A673 (cell line): ENCODE measurements at regions not wholly inside any gene's neighbourhood (a gene's known extent, or its start where the extent isn't known, plus 50 kb on each side); places are given as distances from the start of the nearest gene placed in this dataset.

ENCODE experiments used
- BruUV-seq: library from RNA; stranded (reverse); fragments of 400-500 nt; replicated peaks from 2 replicates; lab custom pipeline; 2021; lab: Mats Ljungman, UMichigan
- CTCF ChIA-PET: fragments of 300-600 bp; sonication (Branson Sonifier 250); formaldehyde crosslinking; loops from one replicate; lab custom pipeline; 2022; ENCODE audit warnings: antibody characterized with exemption; lab: Charles Lee
- POLR2A ChIA-PET: fragments of 300-600 bp; sonication (Branson Sonifier 250); formaldehyde crosslinking; loops from one replicate; lab custom pipeline; 2022; ENCODE audit warnings: antibody characterized with exemption; ENCODE audit not compliant: low non-redundant PET; lab: Charles Lee
- DNase-seq: peaks from one replicate; pipeline ENCODE4 v3.0.0-alpha.2; 2015; ENCODE audit warnings: low spot score
- H3K27ac ChIP-seq: fragments of 200-600 bp; sonication (generic); 2 replicates; pipeline ENCODE4 v1.5.1; 2016; ENCODE audit warnings: mixed run types, low read depth, mild to moderate bottlenecking, mixed read lengths, antibody characterized with exemption, low read length; ENCODE audit not compliant: poor library complexity, severe bottlenecking
- H3K27me3 ChIP-seq: fragments of 200-600 bp; sonication (generic); replicated peaks from 2 replicates; pipeline ENCODE4 v1.6.1; 2017; ENCODE audit warnings: mixed run types, low read depth, mild to moderate bottlenecking, mixed read lengths, antibody characterized with exemption, low read length; ENCODE audit not compliant: insufficient read depth, poor library complexity
- H3K36me3 ChIP-seq: fragments of 200-600 bp; sonication (generic); 2 replicates; pipeline ENCODE4 v1.6.1; 2016; ENCODE audit warnings: mixed run types, mild to moderate bottlenecking, mixed read lengths, antibody characterized with exemption, low read length; ENCODE audit not compliant: insufficient read depth, poor library complexity, severe bottlenecking
- H3K4me1 ChIP-seq: fragments of 200-600 bp; sonication (generic); 2 replicates; pipeline ENCODE4 v1.6.1; 2017; ENCODE audit warnings: mixed run types, mild to moderate bottlenecking, mixed read lengths, antibody characterized with exemption, low read length; ENCODE audit not compliant: insufficient read depth, poor library complexity, severe bottlenecking
- H3K4me3 ChIP-seq: fragments of 200-600 bp; sonication (generic); 2 replicates; pipeline ENCODE4 v1.5.1; 2016; ENCODE audit warnings: low read depth, mixed run types, mild to moderate bottlenecking, mixed read lengths, low read length; ENCODE audit not compliant: poor library complexity, severe bottlenecking
- H3K9me3 ChIP-seq: fragments of 200-600 bp; sonication (generic); 2 replicates; pipeline ENCODE4 v1.6.1; 2016; ENCODE audit warnings: mixed run types, low read depth, mild to moderate bottlenecking, mixed read lengths, antibody characterized with exemption, low read length; ENCODE audit not compliant: poor library complexity, severe bottlenecking
- CTCF ChIP-seq: fragments of 300-800, 200-600 bp; sonication (generic); conservative IDR thresholded peaks from 2 replicates; pipeline ENCODE4 v1.5.1; 2017; ENCODE audit warnings: low read depth, mild to moderate bottlenecking, antibody characterized with exemption, low read length, moderate library complexity, mixed read lengths
- EZH2 ChIP-seq: fragments of 200-600 bp; sonication (generic); IDR thresholded peaks from 2 replicates; pipeline ENCODE4 v1.6.1; 2017; ENCODE audit warnings: borderline replicate concordance, low read depth, mild to moderate bottlenecking, mixed read lengths, antibody characterized with exemption, low read length; ENCODE audit not compliant: poor library complexity, severe bottlenecking
- intact Hi-C: fragments of 100-400 bp; cut with micrococcal nuclease; formaldehyde crosslinking; loops from one replicate; pipeline ENCODE4 v1.10.0; 2022; ENCODE audit not compliant: unreplicated experiment

- Histone ChIP-seq H3K4me3 (no peak overlapping the region), H3K36me3 (no peaks in the 10 kb centered on the region), H3K27me3 (no peaks in the 10 kb centered on the region), H3K27ac (no peak overlapping the region), H3K9me3 (no peaks in the 10 kb centered on the region), H3K4me1 (no peaks in the 10 kb centered on the region)
- intact Hi-C loops: no loop called here
- ChIA-PET CTCF (no interaction called here), POLR2A (no interaction called here)
- no TSS peak for BruUV-seq
- no peak for DNase-seq
- no peak for TF ChIP-seq EZH2
- no peak for TF ChIP-seq CTCF
Measured at GRCh38 chr9:81492710-81493447, 196.5 kb downstream of the TLE1 start.

GRCh38 chr9:81490605-81491331 is 198.6 kb downstream of the TLE1 start:
- Histone ChIP-seq H3K4me3 (no peak overlapping the region), H3K9me3 (no peaks in the 10 kb centered on the region), H3K27me3 (no peaks in the 10 kb centered on the region), H3K4me1 (no peaks in the 10 kb centered on the region), H3K27ac (no peak overlapping the region), H3K36me3 (no peaks in the 10 kb centered on the region)
- no peak for DNase-seq
- TF ChIP-seq EZH2 (no peak), CTCF (no peak)
- ChIA-PET CTCF (no interaction called here), POLR2A (no interaction called here)
- intact Hi-C loops: no loop called here
- BruUV-seq: no TSS peak

GRCh38 chr9:81489046-81489445 is 200.3 kb downstream of the TLE1 start:
- ChIA-PET CTCF (no interaction called here), POLR2A (no interaction called here)
- Histone ChIP-seq H3K4me3 (no peak overlapping the region), H3K27ac (no peak overlapping the region), H3K36me3 (no peaks in the 10 kb centered on the region), H3K9me3 (no peaks in the 10 kb centered on the region), H3K4me1 (no peaks in the 10 kb centered on the region), H3K27me3 (no peaks in the 10 kb centered on the region)
- no TSS peak for BruUV-seq
- TF ChIP-seq EZH2 (no peak), CTCF (no peak)
- intact Hi-C loops: no loop called here
- DNase-seq: no peak
